Stomach smooth muscle (tissue), 2 donors: ENCODE measurements at regions not wholly inside any gene's neighbourhood (a gene's known extent, or its start where the extent isn't known, plus 50 kb on each side); places are given as distances from the start of the nearest gene placed in this dataset.

Source experiments
- H3K27ac ChIP-seq: one replicate; pipeline ENCODE4 v1.7.0; 2013; ENCODE audit warnings: mild to moderate bottlenecking, low read length, inconsistent platforms
- H3K27me3 ChIP-seq, 2 donors: one replicate each; pipeline ENCODE4 v1.7.0; 2013; ENCODE audit warnings: low read length in 2 of 2; ENCODE audit not compliant: insufficient read depth in 2 of 2, control insufficient read depth in 1 of 2
- H3K36me3 ChIP-seq, 2 donors: one replicate each; pipeline ENCODE4 v1.7.0; 2013; ENCODE audit warnings: low read length in 2 of 2; ENCODE audit not compliant: control insufficient read depth in 2 of 2, insufficient read depth in 2 of 2
- H3K4me1 ChIP-seq: one replicate; pipeline ENCODE4 v1.7.0; 2013; ENCODE audit warnings: low read length; ENCODE audit not compliant: control insufficient read depth, insufficient read depth
- H3K4me3 ChIP-seq, 2 donors: one replicate each; pipeline ENCODE4 v1.7.0; 2013; ENCODE audit warnings: low read length in 2 of 2
- H3K9ac ChIP-seq, 2 donors: one replicate each; pipeline ENCODE4 v1.7.0; 2013; ENCODE audit warnings: low read length in 2 of 2, mild to moderate bottlenecking in 1 of 2
- H3K9me3 ChIP-seq, 2 donors: one replicate each; pipeline ENCODE4 v1.7.0; 2013; ENCODE audit warnings: low read length in 2 of 2; ENCODE audit not compliant: control insufficient read depth in 2 of 2
- donor health status: healthy.
- donor health status: Pancreatic carcinoma.

DNA sequence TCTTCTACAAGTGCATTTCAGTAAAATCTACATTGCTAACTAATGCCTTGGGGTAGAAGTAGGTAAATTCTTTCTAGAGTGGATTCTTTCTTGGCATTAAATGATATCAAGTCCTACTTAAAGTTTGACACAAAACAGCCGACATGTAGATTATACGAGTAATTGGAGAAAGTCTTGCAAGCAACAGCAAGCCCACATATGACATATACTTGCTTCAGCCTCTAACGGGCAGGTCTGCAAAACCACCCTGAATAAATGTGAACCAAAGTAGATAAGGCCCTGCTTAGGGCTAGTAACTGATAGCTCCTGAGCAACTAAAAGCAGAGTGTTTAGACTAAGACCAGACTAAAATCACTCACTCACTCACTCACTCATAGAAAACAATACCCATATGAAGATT is 203.2 kb downstream of the LTN1 start:
- no peaks in the 10 kb centered on the region for H3K27me3 ChIP-seq
- H3K4me3 ChIP-seq: no peak overlapping the region
- no peak overlapping the region for H3K9ac ChIP-seq
- H3K27ac ChIP-seq: no peak overlapping the region
- no peaks in the 10 kb centered on the region for H3K4me1 ChIP-seq
- no peaks in the 10 kb centered on the region for H3K36me3 ChIP-seq
- H3K9me3 ChIP-seq: no peaks in the 10 kb centered on the region

DNA sequence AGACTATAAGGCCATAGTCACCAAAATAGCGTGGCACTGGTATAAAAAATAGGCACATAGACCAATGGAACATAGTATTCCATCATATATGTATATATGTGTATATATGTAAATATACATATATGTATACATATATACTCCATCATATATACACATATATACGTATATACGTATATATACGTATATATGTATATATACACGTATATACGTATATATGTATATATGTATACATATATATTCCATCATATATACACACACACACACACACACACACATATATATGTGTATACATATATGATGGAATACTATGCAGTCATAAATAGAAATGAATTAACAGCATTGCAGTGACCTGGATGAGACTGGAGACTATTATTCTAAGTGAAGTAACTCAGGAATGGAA is 204.6 kb downstream of the LTN1 start:
- H3K4me1 ChIP-seq: no peaks in the 10 kb centered on the region
- H3K9me3 ChIP-seq: no peaks in the 10 kb centered on the region
- no peak overlapping the region for H3K4me3 ChIP-seq
- H3K9ac ChIP-seq: no peak overlapping the region
- H3K36me3 ChIP-seq: no peaks in the 10 kb centered on the region
- H3K27me3 ChIP-seq: no peaks in the 10 kb centered on the region
- no peak overlapping the region for H3K27ac ChIP-seq

DNA sequence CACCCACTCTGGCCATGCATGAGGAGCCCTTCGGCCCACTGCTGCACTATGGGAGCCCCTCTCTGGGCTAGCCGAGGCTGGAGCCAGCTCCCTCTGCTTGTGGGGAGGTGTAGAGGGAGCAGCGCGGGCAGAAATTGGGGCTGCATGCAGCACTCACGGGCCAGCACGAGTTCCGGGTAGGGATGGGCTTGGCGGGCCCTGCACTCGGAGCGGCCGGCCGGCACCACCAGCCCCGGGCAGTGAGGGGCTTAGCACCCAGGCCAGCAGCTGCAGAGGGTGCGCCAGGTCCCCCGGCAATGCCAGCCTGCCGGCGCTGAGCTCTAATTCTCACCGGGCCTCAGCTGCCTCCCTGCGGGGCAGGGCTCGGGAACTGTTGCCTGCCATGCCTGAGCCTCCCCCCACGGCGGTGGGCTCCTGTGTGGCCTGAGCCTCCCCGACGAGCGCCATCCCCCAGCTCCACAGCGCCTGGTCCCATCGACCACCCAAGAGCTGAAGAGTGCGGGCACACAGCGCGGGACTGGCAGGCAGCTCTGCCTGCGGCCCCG is 209.0 kb downstream of the LTN1 start:
- Histone ChIP-seq H3K9me3 (no peaks in the 10 kb centered on the region), H3K27ac (no peak overlapping the region), H3K36me3 (no peaks in the 10 kb centered on the region), H3K4me1 (no peaks in the 10 kb centered on the region), H3K9ac (no peak overlapping the region), H3K27me3 (no peaks in the 10 kb centered on the region), H3K4me3 (no peak overlapping the region)

DNA sequence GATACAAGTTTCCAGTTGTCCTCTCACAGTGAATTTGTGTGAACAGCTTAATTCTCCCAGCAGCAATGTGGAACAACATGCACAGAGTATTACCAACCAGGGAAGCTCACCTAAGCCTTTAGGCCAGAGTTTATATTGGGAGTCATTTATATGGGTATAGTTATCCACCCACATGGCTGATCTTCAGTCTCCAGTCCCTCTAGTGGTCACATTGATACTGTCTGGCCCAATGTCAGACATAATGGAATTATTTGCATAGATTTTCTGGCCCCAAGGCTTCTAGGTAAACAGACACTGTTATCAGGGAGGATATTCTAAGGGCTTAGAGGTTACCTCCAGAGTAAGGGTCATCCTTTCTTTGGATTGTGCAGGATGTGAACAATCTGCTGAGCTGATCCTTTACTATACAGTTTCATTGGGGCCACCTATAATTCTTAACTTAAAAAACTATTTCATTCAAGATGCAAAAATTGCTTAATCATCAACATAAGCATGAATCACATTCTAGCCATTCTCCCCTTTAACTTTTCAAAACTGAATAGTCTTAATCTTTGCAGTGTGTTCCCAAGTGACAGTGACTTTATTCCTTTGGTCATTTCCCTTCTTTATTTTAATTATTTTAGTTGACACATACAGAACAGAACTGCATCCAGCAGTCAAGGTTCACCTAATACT is 210.9 kb downstream of the LTN1 start:
- H3K36me3 ChIP-seq: no peaks in the 10 kb centered on the region
- H3K27me3 ChIP-seq: no peaks in the 10 kb centered on the region
- no peaks in the 10 kb centered on the region for H3K4me1 ChIP-seq
- H3K27ac ChIP-seq: no peak overlapping the region
- no peaks in the 10 kb centered on the region for H3K9me3 ChIP-seq
- no peak overlapping the region for H3K9ac ChIP-seq
- H3K4me3 ChIP-seq: no peak overlapping the region

DNA sequence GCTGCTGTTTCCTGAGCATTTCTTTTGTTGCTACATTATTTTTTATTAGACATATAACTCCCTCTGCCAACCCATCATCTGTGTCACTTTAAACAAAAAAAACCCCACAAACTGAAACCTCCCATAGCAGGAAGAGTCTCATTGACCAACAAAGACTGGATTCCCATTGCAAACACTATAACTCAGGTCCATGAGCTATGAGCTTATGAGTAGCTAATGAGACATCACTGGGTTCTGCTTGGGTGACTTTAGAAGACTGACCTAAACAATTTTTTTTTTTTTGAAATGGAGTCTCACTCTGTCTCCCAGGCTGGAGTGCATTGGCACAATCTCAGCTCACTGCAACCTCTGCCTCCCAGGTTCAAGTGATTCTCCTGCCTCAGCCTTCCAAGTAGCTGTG is 212.8 kb downstream of the LTN1 start:
- Histone ChIP-seq H3K9me3 (no peaks in the 10 kb centered on the region), H3K27me3 (no peaks in the 10 kb centered on the region), H3K9ac (no peak overlapping the region), H3K4me1 (no peaks in the 10 kb centered on the region), H3K4me3 (no peak overlapping the region), H3K36me3 (no peaks in the 10 kb centered on the region), H3K27ac (no peak overlapping the region)

DNA sequence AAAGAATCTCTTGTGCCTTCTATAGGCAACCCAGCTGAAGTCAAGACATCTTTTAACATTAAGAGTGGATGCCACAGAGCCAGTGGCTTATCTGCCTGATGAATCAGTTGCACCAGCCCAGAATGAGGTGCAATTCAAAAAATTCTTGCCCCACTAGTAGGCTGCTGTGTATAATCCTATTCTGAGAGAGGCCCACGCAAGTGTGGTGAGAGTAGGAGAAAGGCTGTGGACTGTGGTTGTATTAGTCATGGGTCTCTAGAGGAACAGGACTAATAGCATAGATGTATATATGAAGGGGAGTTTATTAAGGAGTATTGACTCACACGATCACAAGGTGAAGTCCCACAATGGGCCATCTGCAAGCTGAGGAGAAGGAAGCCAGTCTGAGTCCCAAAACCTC is 216.4 kb downstream of the LTN1 start:
- H3K9ac ChIP-seq: no peak overlapping the region
- H3K27ac ChIP-seq: no peak overlapping the region

DNA sequence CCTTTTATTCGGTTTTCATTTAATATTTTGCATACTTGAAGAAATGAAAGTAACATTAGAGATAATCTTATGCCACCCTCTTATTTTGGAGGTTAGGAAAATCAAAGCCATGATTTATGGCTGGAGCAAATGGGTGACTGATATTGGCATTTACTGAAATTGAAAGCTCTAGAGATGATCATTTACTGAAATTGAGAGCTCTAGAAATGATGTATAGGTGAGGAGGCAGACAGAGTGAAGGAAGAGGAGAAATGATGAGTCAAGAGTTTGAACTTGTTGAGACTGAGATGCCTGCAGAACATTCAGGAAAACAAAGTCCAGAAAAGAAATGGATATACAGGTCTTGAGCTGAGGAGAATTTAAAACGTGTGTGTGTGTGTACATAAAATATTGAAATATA is 217.6 kb downstream of the LTN1 start:
- Histone ChIP-seq H3K27ac (no peak overlapping the region), H3K4me3 (no peak overlapping the region), H3K36me3 (no peaks in the 10 kb centered on the region), H3K9ac (no peak overlapping the region), H3K4me1 (no peaks in the 10 kb centered on the region), H3K9me3 (no peaks in the 10 kb centered on the region), H3K27me3 (no peaks in the 10 kb centered on the region)

More for the DNA sequence above, 216.4 kb downstream of the LTN1 start:
- H3K36me3 ChIP-seq: no peaks in the 10 kb centered on the region
- H3K9me3 ChIP-seq: no peaks in the 10 kb centered on the region
- no peak overlapping the region for H3K4me3 ChIP-seq
- no peaks in the 10 kb centered on the region for H3K27me3 ChIP-seq
- H3K4me1 ChIP-seq: no peaks in the 10 kb centered on the region

DNA sequence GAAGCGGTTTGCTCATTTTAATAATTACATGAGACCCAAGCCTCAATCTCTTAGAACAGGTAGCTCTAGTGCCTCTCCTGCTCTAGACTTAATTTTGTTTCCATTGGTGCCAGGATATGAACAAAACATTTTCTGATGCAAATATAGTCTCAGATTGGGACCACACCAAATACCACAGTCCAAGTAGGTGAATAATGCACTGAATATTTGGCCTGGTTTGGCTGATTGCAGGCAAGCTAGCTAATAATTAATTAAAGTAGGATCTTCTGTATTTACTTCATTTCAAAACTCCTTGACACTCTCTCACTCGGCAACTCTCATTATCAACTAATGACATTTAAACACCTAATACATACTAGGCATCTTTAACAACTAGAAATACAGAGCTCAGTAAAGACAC is 219.6 kb downstream of the LTN1 start:
- no peaks in the 10 kb centered on the region for H3K9me3 ChIP-seq
- H3K4me3 ChIP-seq: no peak overlapping the region
- no peaks in the 10 kb centered on the region for H3K4me1 ChIP-seq
- no peaks in the 10 kb centered on the region for H3K36me3 ChIP-seq
- H3K27me3 ChIP-seq: no peaks in the 10 kb centered on the region
- no peak overlapping the region for H3K27ac ChIP-seq
- no peak overlapping the region for H3K9ac ChIP-seq

DNA sequence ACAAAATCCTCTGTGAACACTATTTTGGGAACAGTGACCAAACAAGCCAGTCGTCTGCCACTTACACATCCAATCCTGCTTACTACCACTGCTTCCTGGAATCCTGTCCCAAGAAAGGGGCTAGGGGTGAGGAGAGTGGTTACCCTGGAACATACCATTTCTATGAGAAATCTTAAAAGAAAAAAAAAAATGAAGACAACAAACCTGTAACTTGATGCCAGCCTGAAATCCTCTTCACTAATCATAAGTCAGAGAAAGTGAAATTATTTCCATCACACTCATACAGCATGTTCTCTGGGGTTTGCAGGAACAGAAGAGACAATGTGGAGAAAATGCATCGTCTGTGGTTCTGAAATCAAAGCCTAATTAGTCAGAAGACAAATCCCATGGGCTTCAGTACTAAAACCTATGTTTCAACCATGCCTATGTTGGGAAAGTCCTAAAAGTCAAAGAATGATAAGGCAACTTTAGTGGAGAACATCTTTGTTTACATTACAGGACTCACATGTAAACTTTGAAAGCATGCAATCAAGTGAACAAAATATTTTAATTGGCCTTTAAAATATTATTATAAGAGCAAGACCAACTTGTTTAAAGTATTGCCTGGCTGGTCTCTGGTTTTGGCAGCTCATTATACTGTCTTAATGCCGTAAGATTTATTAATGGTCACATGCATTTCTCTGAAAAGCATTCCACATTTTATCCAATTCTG is 220.7 kb downstream of the LTN1 start:
- Histone ChIP-seq H3K27ac (no peak overlapping the region), H3K9ac (no peak overlapping the region), H3K4me3 (no peak overlapping the region), H3K27me3 (no peaks in the 10 kb centered on the region), H3K4me1 (no peaks in the 10 kb centered on the region), H3K9me3 (no peaks in the 10 kb centered on the region), H3K36me3 (no peaks in the 10 kb centered on the region)

DNA sequence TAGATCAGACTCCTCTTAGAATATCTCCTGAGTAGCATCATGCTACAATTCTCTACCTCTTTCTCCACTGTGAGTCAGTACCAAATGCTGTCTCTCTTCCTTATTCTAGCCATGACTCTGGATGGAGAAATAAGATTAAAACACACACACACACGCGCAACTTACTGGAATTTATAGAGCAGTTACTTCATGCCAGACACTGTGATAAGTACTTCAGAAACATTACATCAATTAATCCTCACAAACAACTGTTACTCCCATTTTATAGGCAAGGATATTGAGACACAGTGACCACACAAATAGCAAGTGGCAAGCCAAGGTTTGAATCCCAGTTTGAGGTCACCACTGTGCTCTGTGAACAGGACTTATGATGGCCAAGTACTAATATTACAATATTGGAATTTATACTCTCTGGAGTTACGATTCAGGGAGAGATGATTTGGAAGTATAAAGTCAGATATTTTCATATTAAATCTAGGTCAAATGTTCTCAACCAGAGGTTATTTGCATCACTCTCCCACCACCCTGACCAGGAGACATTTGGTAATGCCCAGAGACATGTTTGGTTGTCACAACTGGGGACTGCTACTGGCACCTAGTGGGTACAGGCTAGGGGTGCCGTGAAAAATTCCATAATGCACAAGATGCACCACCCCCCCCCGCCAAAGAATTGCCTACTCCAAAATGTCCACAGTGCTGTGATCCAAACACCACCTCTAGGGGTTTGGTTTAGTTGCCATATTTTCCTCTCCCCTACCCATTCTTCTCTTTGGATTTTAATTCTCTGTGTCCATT is 221.6 kb downstream of the LTN1 start:
- Histone ChIP-seq H3K27ac (no peak overlapping the region), H3K4me1 (no peaks in the 10 kb centered on the region), H3K9ac (no peak overlapping the region), H3K27me3 (no peaks in the 10 kb centered on the region), H3K36me3 (no peaks in the 10 kb centered on the region), H3K9me3 (no peaks in the 10 kb centered on the region), H3K4me3 (no peak overlapping the region)
